SU-DHL-6 (cell line): ENCODE measurements at regions not wholly inside any gene's neighbourhood (a gene's known extent, or its start where the extent isn't known, plus 50 kb on each side); places are given as distances from the start of the nearest gene placed in this dataset.

ENCODE experiments used
- H2AFZ ChIP-seq: fragments of 200-600 bp; sonication (generic); 2 replicates; pipeline ENCODE4 v1.6.1; 2014; ENCODE audit warnings: low read depth, mild to moderate bottlenecking, moderate library complexity, mixed read lengths, antibody characterized with exemption, low read length; ENCODE audit not compliant: severe bottlenecking
- H3F3A ChIP-seq: fragments of 200-600 bp; shearing (Covaris generic); 2 replicates; pipeline ENCODE4 v1.6.0; 2016; ENCODE audit warnings: antibody characterized with exemption, mild to moderate bottlenecking; ENCODE audit not compliant: insufficient read depth
- H3K27ac ChIP-seq: fragments of 200-600 bp; sonication (generic); 2 replicates; pipeline ENCODE4 v1.5.1; 2016; ENCODE audit warnings: low read depth, mild to moderate bottlenecking, low read length, moderate library complexity, mixed read lengths
- H3K27me3 ChIP-seq: fragments of 200-600 bp; sonication (generic), shearing (Covaris generic); 2 replicates; pipeline ENCODE4 v1.6.0; 2014; ENCODE audit warnings: mild to moderate bottlenecking, low read length
- H3K36me3 ChIP-seq: fragments of 200-600 bp; sonication (generic); 2 replicates; pipeline ENCODE4 v1.6.1; 2014; ENCODE audit warnings: mild to moderate bottlenecking, low read length, mixed read lengths
- H3K4me2 ChIP-seq: fragments of 300-600, 200-600 bp; shearing (Covaris generic), sonication (generic); 2 replicates; pipeline ENCODE4 v1.6.0; 2014; ENCODE audit warnings: low read length, low read depth, mild to moderate bottlenecking; ENCODE audit not compliant: poor library complexity, severe bottlenecking
- H3K4me3 ChIP-seq: fragments of 200-600 bp; sonication (generic); 2 replicates; pipeline ENCODE4 v1.5.1; 2014; ENCODE audit warnings: antibody characterized with exemption, low read length, mild to moderate bottlenecking, mixed read lengths; ENCODE audit not compliant: insufficient read depth, poor library complexity, severe bottlenecking
- H3K79me2 ChIP-seq: fragments of 200-600 bp; sonication (generic); 2 replicates; pipeline ENCODE4 v1.6.1; 2014; ENCODE audit warnings: mild to moderate bottlenecking, low read length, moderate library complexity; ENCODE audit not compliant: insufficient read depth
- H3K9ac ChIP-seq: fragments of 200-600 bp; sonication (generic); 2 replicates; pipeline ENCODE4 v1.7.0; 2014; ENCODE audit warnings: mild to moderate bottlenecking, low read length
- H3K9me2 ChIP-seq: fragments of 200-600 bp; sonication (generic); replicated peaks from 2 replicates; pipeline ENCODE4 v1.6.1; 2014; ENCODE audit warnings: low read length; ENCODE audit not compliant: insufficient read depth
- H3K9me3 ChIP-seq: fragments of 200-600 bp; sonication (generic); 2 replicates; pipeline ENCODE4 v1.6.1; 2014; ENCODE audit warnings: low read length, mixed read lengths; ENCODE audit not compliant: insufficient read depth
- H4K20me1 ChIP-seq: fragments of 200-600 bp; sonication (generic); 2 replicates; pipeline ENCODE4 v1.6.1; 2014; ENCODE audit warnings: low read depth, mild to moderate bottlenecking, antibody characterized with exemption, low read length, moderate library complexity, mixed read lengths
- CTCF ChIP-seq: fragments of 200-600 bp; sonication (generic); IDR thresholded peaks from one replicate; pipeline ENCODE4 v1.5.1; 2017; ENCODE audit warnings: antibody characterized with exemption, mild to moderate bottlenecking, low read length, moderate library complexity; ENCODE audit not compliant: insufficient read depth, poor library complexity, severe bottlenecking
- EZH2phosphoT487 ChIP-seq: fragments of 200-600 bp; sonication (generic), shearing (Covaris generic); conservative IDR thresholded peaks from 2 replicates; pipeline ENCODE4 v1.6.1; 2018; ENCODE audit warnings: mild to moderate bottlenecking, antibody characterized with exemption, low read length, moderate library complexity, mixed read lengths

GRCh38 chr7:132650498-132650897 is 74.2 kb upstream of the PLXNA4 start:
- no peak overlapping the region for H3K4me2 ChIP-seq
- no peaks in the 10 kb centered on the region for H3K36me3 ChIP-seq
- no peaks in the 10 kb centered on the region for H3K27me3 ChIP-seq
- H4K20me1 ChIP-seq, result no peaks in the 10 kb centered on the region
- 0 out of 2 replicates have a peak, but pooled peaks cover 5% of the 10 kb centered on the region for H3F3A ChIP-seq
- H3K9me3 ChIP-seq, result no peaks in the 10 kb centered on the region
- no peak overlapping the region for H3K9ac ChIP-seq
- H3K9me2 ChIP-seq, result no peaks in the 10 kb centered on the region
- no peak overlapping the region for H3K27ac ChIP-seq
- no peak overlapping the region for H2AFZ ChIP-seq
- no peak overlapping the region for H3K4me3 ChIP-seq
- no peaks in the 10 kb centered on the region for H3K79me2 ChIP-seq
- TF ChIP-seq EZH2phosphoT487, result no peak

- H3K9me2 ChIP-seq, result no peaks in the 10 kb centered on the region
- H2AFZ ChIP-seq, result no peak overlapping the region
- no peaks in the 10 kb centered on the region for H3K9me3 ChIP-seq
- H3K36me3 ChIP-seq, result no peaks in the 10 kb centered on the region
- H3K4me3 ChIP-seq, result no peak overlapping the region
- H3K9ac ChIP-seq, result no peak overlapping the region
- TF ChIP-seq EZH2phosphoT487 (no peak), CTCF (no peak)
- no peak overlapping the region for H3K27ac ChIP-seq
- no peaks in the 10 kb centered on the region for H3K79me2 ChIP-seq
- H3K4me2 ChIP-seq, result no peak overlapping the region
- H3F3A ChIP-seq, result no peaks in the 10 kb centered on the region
- no peaks in the 10 kb centered on the region for H3K27me3 ChIP-seq
- H4K20me1 ChIP-seq, result no peaks in the 10 kb centered on the region
These were observed 71.0 kb upstream of the PLXNA4 start for GRCh38 chr7:132647311-132647710.

- H4K20me1 ChIP-seq, result no peaks in the 10 kb centered on the region
- no peak overlapping the region for H3K4me2 ChIP-seq
- no peaks in the 10 kb centered on the region for H3K27me3 ChIP-seq
- H3K27ac ChIP-seq, result no peak overlapping the region
- H3K9me2 ChIP-seq, result no peaks in the 10 kb centered on the region
- no peaks in the 10 kb centered on the region for H3F3A ChIP-seq
- TF ChIP-seq CTCF, result no peak
- no peak overlapping the region for H3K9ac ChIP-seq
- H3K36me3 ChIP-seq, result no peaks in the 10 kb centered on the region
- no peak overlapping the region for H2AFZ ChIP-seq
- no peak overlapping the region for H3K4me3 ChIP-seq
- no peaks in the 10 kb centered on the region for H3K9me3 ChIP-seq
- H3K79me2 ChIP-seq, result no peaks in the 10 kb centered on the region
These were observed 69.8 kb upstream of the PLXNA4 start for GRCh38 chr7:132646052-132646451.

GRCh38 chr7:132643302-132643701 is 67.0 kb upstream of the PLXNA4 start:
- Histone ChIP-seq H2AFZ (no peak overlapping the region), H3K9me3 (no peaks in the 10 kb centered on the region), H3K27me3 (no peaks in the 10 kb centered on the region), H4K20me1 (no peaks in the 10 kb centered on the region), H3K4me2 (no peak overlapping the region), H3K27ac (no peak overlapping the region), H3K9ac (no peak overlapping the region), H3K79me2 (no peaks in the 10 kb centered on the region), H3K4me3 (no peak overlapping the region), H3K36me3 (no peaks in the 10 kb centered on the region), H3F3A (no peaks in the 10 kb centered on the region), H3K9me2 (no peaks in the 10 kb centered on the region)
- TF ChIP-seq CTCF (no peak), EZH2phosphoT487 (no peak)
